CD4-positive, CD25-positive, alpha-beta regulatory T cell (primary cell): ENCODE measurements at regions not wholly inside any gene's neighbourhood (a gene's known extent, or its start where the extent isn't known, plus 50 kb on each side); places are given as distances from the start of the nearest gene placed in this dataset.

ENCODE experiments used
- ATAC-seq, 2 donors: fragments of 150-1000 bp; cut with Tn5 transposase; one replicate each; pipeline ENCODE4 v1.10.0; 2021; ENCODE audit warnings: low read depth in 2 of 2, moderate number of reproducible peaks in 2 of 2, moderate library complexity in 1 of 2
- DNase-seq, 3 donors: peaks; one replicate each; pipeline versions ENCODE4 v3.0.0 to v3.0.0-alpha.2; 2012 to 2022; ENCODE audit warnings: mixed read lengths in 1 of 3
- H3K27ac ChIP-seq: one replicate; pipeline ENCODE4 v1.7.0; 2013; ENCODE audit warnings: mild to moderate bottlenecking, low read length; ENCODE audit not compliant: insufficient read depth, poor library complexity, severe bottlenecking
- H3K27me3 ChIP-seq: one replicate; pipeline ENCODE4 v1.7.0; 2013; ENCODE audit warnings: low read length; ENCODE audit not compliant: control insufficient read depth, insufficient read depth
- H3K36me3 ChIP-seq: one replicate; pipeline ENCODE4 v1.7.0; 2013; ENCODE audit warnings: mild to moderate bottlenecking, low read length, moderate library complexity; ENCODE audit not compliant: control insufficient read depth, insufficient read depth
- H3K4me1 ChIP-seq: 2 replicates; pipeline ENCODE4 v1.7.0; 2013; ENCODE audit warnings: mild to moderate bottlenecking, low read length; ENCODE audit not compliant: insufficient read depth, control insufficient read depth, poor library complexity, severe bottlenecking
- H3K4me3 ChIP-seq: one replicate; pipeline ENCODE4 v1.7.0; 2013; ENCODE audit warnings: low read depth, mild to moderate bottlenecking, low read length, moderate library complexity
- H3K9me3 ChIP-seq, 2 experiments: 1 replicate in 1 of 2; 2 replicates in 1 of 2; pipeline ENCODE4 v1.7.0; 2013; ENCODE audit warnings: low read length in 2 of 2, mild to moderate bottlenecking in 1 of 2, moderate library complexity in 1 of 2; ENCODE audit not compliant: control insufficient read depth in 2 of 2
- H3K27ac Mint-ChIP-seq, 3 donors: one replicate each; pipeline ENCODE4 v1.8.0; 2020 to 2022; ENCODE audit warnings: mild to moderate bottlenecking in 3 of 3, mixed read lengths in 3 of 3, moderate library complexity in 2 of 3
- H3K27me3 Mint-ChIP-seq: one replicate; pipeline ENCODE4 v1.8.0; 2022; ENCODE audit warnings: mild to moderate bottlenecking, mixed read lengths
- H3K36me3 Mint-ChIP-seq: one replicate; pipeline ENCODE4 v1.8.0; 2020; ENCODE audit warnings: mixed read lengths
- H3K4me1 Mint-ChIP-seq, 4 donors: one replicate each; pipeline ENCODE4 v1.8.0; 2020 to 2022; ENCODE audit warnings: mixed read lengths in 4 of 4, mild to moderate bottlenecking in 1 of 4
- H3K4me3 Mint-ChIP-seq, 4 donors: one replicate each; pipeline ENCODE4 v1.8.0; 2020 to 2022; ENCODE audit warnings: mild to moderate bottlenecking in 4 of 4, mixed read lengths in 4 of 4, moderate library complexity in 3 of 4
- H3K9me3 Mint-ChIP-seq, 7 donors: one replicate each; pipeline ENCODE4 v1.8.0; 2020 to 2022; ENCODE audit warnings: mixed read lengths in 7 of 7, mild to moderate bottlenecking in 3 of 7, moderate library complexity in 2 of 7

GRCh38 chr16:65834688-65835087 is 531.8 kb upstream of the CDH5 start:
- Histone ChIP-seq H3K9me3 (no peaks in the 10 kb centered on the region), H3K4me1 (no peaks in the 10 kb centered on the region), H3K36me3 (no peaks in the 10 kb centered on the region), H3K4me3 (no peak overlapping the region), H3K27ac (no peak overlapping the region), H3K27me3 (no peaks in the 10 kb centered on the region)
- DNase-seq (no peak), ATAC-seq (no peak)
- Mint-ChIP-seq H3K27me3 (no peaks in the 10 kb centered on the region), H3K27ac (no peak overlapping the region), H3K36me3 (no peaks in the 10 kb centered on the region), H3K4me1 (no peaks in the 10 kb centered on the region), H3K4me3 (no peak overlapping the region), H3K9me3 (no peaks in the 10 kb centered on the region)

GRCh38 chr16:65833171-65833871 is 533.2 kb upstream of the CDH5 start:
- Histone ChIP-seq H3K36me3 (no peaks in the 10 kb centered on the region), H3K4me3 (no peak overlapping the region), H3K27ac (no peak overlapping the region), H3K9me3 (no peaks in the 10 kb centered on the region), H3K27me3 (no peaks in the 10 kb centered on the region), H3K4me1 (no peaks in the 10 kb centered on the region)
- Mint-ChIP-seq H3K9me3 (no peaks in the 10 kb centered on the region), H3K4me3 (no peak overlapping the region), H3K27me3 (no peaks in the 10 kb centered on the region), H3K36me3 (no peaks in the 10 kb centered on the region), H3K4me1 (no peaks in the 10 kb centered on the region), H3K27ac (no peak overlapping the region)
- ATAC-seq, result no peak
- no peak for DNase-seq

DNA sequence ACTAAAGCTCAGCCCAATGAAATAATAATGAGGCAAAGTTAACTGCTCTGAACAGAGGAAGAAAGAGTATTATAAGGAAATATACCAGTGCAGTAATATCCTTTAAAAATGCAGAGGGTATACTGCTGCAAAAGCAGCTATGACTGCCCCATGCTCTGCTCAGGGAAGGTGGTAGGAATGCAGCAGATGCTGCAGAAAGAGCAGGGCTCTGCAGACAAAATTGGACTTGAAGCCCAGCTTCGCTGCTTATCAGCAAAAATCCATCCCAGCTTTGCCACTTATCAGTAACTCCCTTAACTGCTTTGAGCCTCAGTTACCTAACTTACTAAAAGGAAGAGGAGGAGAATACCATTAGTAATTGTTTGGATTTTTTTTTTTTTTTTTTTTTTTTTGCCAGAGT is 533.8 kb upstream of the CDH5 start:
- peaks cover 0 to 3% (median 0%) of the 10 kb centered on the region in 7 donors for H3K9me3 Mint-ChIP-seq

DNA sequence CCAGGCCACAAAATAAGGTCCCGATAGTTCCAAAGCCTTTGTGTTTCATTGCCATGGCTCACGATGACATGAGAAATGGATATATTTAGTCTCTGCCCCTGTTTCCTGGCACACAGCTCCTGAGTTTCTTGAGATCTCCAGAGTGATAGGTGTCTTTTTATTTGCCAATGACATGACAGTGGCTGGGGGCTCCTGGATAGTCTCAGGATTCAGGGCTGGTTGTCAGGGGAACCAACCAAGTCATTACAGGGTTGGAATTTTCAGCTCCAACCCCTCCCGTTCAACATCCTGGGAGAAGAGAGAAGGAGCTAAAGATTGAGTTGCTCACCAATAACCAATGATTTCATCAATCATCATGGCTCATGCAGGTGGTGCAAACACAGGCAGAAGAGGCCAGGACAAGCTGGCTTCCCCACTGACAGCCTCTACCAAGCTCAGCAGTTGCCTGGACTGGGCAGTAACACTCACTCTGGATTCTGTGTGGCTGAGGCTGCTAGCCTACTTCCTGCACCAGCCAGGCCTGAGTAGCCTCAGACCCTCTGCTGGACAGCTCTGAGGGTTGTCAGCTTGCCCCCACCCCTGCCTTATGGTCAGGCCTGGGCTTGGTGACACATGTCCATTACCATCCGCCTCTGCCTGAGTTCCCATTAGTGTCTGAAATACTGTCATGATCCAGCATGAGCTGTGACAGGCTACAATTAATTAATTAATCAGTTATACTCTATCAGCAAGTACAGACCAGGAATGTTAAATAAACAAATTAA is 534.4 kb upstream of the CDH5 start:
- Mint-ChIP-seq H3K27ac (no peak overlapping the region), H3K36me3 (no peaks in the 10 kb centered on the region), H3K9me3 (peaks cover 0 to 5% (median 0%) of the 10 kb centered on the region in 7 donors), H3K4me3 (no peak overlapping the region), H3K4me1 (no peaks in the 10 kb centered on the region), H3K27me3 (no peaks in the 10 kb centered on the region)
- Histone ChIP-seq H3K36me3 (no peaks in the 10 kb centered on the region), H3K4me3 (no peak overlapping the region), H3K27ac (no peak overlapping the region), H3K9me3 (no peaks in the 10 kb centered on the region), H3K27me3 (no peaks in the 10 kb centered on the region), H3K4me1 (no peaks in the 10 kb centered on the region)
- no peak for DNase-seq
- no peak for ATAC-seq

More for the DNA sequence above, 533.8 kb upstream of the CDH5 start:
- H3K4me3 Mint-ChIP-seq, result no peak overlapping the region
- ATAC-seq (no peak), DNase-seq (no peak)
- no peaks in the 10 kb centered on the region for H3K36me3 Mint-ChIP-seq
- Histone ChIP-seq H3K4me3 (no peak overlapping the region), H3K4me1 (no peaks in the 10 kb centered on the region), H3K36me3 (no peaks in the 10 kb centered on the region), H3K27me3 (no peaks in the 10 kb centered on the region), H3K27ac (no peak overlapping the region), H3K9me3 (no peaks in the 10 kb centered on the region)
- H3K27ac Mint-ChIP-seq, result no peak overlapping the region
- no peaks in the 10 kb centered on the region for H3K27me3 Mint-ChIP-seq
- no peaks in the 10 kb centered on the region for H3K4me1 Mint-ChIP-seq

DNA sequence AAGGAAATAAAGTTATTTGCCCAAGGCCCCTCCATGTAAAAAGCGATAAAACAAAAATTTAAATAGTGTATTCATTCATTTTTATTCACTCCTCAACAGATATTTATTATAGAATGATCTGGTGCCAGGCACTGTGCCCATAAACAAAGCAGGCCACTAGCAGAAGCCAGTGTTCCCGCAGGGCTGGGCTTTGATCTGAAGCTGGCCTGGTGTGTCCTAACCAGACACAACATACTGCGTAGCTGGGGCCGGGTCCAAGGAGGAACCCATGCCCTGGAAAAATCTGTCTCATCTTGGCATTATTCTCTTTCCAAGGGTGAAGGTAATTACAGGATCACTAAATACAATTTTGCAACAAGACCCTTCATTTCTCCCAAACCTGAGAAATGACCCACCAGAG is 537.4 kb upstream of the CDH5 start:
- Histone ChIP-seq H3K27me3 (no peaks in the 10 kb centered on the region), H3K9me3 (no peaks in the 10 kb centered on the region), H3K27ac (no peak overlapping the region), H3K36me3 (no peaks in the 10 kb centered on the region), H3K4me3 (no peak overlapping the region), H3K4me1 (no peaks in the 10 kb centered on the region)
- Mint-ChIP-seq H3K9me3 (peaks cover 0 to 5% (median 0%) of the 10 kb centered on the region in 7 donors), H3K4me3 (no peak overlapping the region), H3K27ac (no peak overlapping the region), H3K27me3 (no peaks in the 10 kb centered on the region), H3K36me3 (no peaks in the 10 kb centered on the region), H3K4me1 (no peaks in the 10 kb centered on the region)
- DNase-seq, result no peak
- ATAC-seq, result no peak

GRCh38 chr16:65828296-65828695 is 538.2 kb upstream of the CDH5 start:
- H3K27ac Mint-ChIP-seq, result no peak overlapping the region
- no peak overlapping the region for H3K4me3 Mint-ChIP-seq
- no peaks in the 10 kb centered on the region for H3K27me3 Mint-ChIP-seq

GRCh38 chr16:65827231-65827630 is 539.3 kb upstream of the CDH5 start:
- Mint-ChIP-seq H3K36me3 (no peaks in the 10 kb centered on the region), H3K27ac (no peak overlapping the region), H3K4me1 (no peaks in the 10 kb centered on the region), H3K27me3 (no peaks in the 10 kb centered on the region), H3K9me3 (peaks cover 0 to 5% (median 0%) of the 10 kb centered on the region in 7 donors), H3K4me3 (no peak overlapping the region)
- Histone ChIP-seq H3K27ac (no peak overlapping the region), H3K27me3 (no peaks in the 10 kb centered on the region), H3K9me3 (no peaks in the 10 kb centered on the region), H3K4me1 (no peaks in the 10 kb centered on the region), H3K36me3 (no peaks in the 10 kb centered on the region), H3K4me3 (no peak overlapping the region)
- ATAC-seq (no peak), DNase-seq (no peak)

More at GRCh38 chr16:65828296-65828695, 538.2 kb upstream of the CDH5 start:
- H3K36me3 Mint-ChIP-seq, result no peaks in the 10 kb centered on the region
- DNase-seq (no peak), ATAC-seq (no peak)
- Histone ChIP-seq H3K27ac (no peak overlapping the region), H3K27me3 (no peaks in the 10 kb centered on the region), H3K4me1 (no peaks in the 10 kb centered on the region), H3K4me3 (no peak overlapping the region), H3K36me3 (no peaks in the 10 kb centered on the region), H3K9me3 (no peaks in the 10 kb centered on the region)
- H3K4me1 Mint-ChIP-seq, result no peaks in the 10 kb centered on the region
- peaks cover 0 to 5% (median 0%) of the 10 kb centered on the region in 7 donors for H3K9me3 Mint-ChIP-seq
